IMR-90 (cell line): ENCODE measurements at regions not wholly inside any gene's neighbourhood (a gene's known extent, or its start where the extent isn't known, plus 50 kb on each side); places are given as distances from the start of the nearest gene placed in this dataset.

ENCODE experiments used
- CHD1 ChIP-seq: IDR thresholded peaks from 2 replicates; pipeline ENCODE4 v1.6.1; 2012; ENCODE audit warnings: low read depth, low read length, improper control_type of control experiment
- CTCF ChIP-seq: conservative IDR thresholded peaks from 2 replicates; pipeline ENCODE4 v1.5.1; 2012; ENCODE audit warnings: mild to moderate bottlenecking, low read depth, low read length, improper control_type of control experiment
- MAFK ChIP-seq: IDR thresholded peaks from 2 replicates; pipeline ENCODE4 v1.6.1; 2012; ENCODE audit warnings: low read depth, low read length, improper control_type of control experiment
- MAZ ChIP-seq: IDR thresholded peaks from 2 replicates; pipeline ENCODE4 v1.6.1; 2012; ENCODE audit warnings: low read depth, mild to moderate bottlenecking, low read length, improper control_type of control experiment, moderate library complexity, borderline replicate concordance
- MXI1 ChIP-seq: IDR thresholded peaks from 2 replicates; pipeline ENCODE4 v1.6.1; 2012; ENCODE audit warnings: low read depth, mild to moderate bottlenecking, low read length, moderate library complexity, borderline replicate concordance
- NFE2L2 ChIP-seq: fragments of 150-350 bp; IDR thresholded peaks from 2 replicates; pipeline ENCODE4 v1.6.1; 2016; ENCODE audit warnings: low read depth, mild to moderate bottlenecking, low read length
- POLR2A ChIP-seq: IDR thresholded peaks from 2 replicates; pipeline ENCODE4 v1.6.1; 2012; ENCODE audit warnings: mild to moderate bottlenecking, low read depth, low read length
- RAD21 ChIP-seq: IDR thresholded peaks from 2 replicates; pipeline ENCODE4 v1.6.1; 2012; ENCODE audit warnings: low read length, improper control_type of control experiment
- RCOR1 ChIP-seq: IDR thresholded peaks from 2 replicates; pipeline ENCODE4 v1.6.1; 2012; ENCODE audit warnings: mild to moderate bottlenecking, low read length, improper control_type of control experiment; ENCODE audit not compliant: insufficient replicate concordance
- RFX5 ChIP-seq: IDR thresholded peaks from 2 replicates; pipeline ENCODE4 v1.8.0; 2012; ENCODE audit warnings: low read depth, mild to moderate bottlenecking, low read length, moderate library complexity
- SMC3 ChIP-seq: fragments of 150-350 bp; IDR thresholded peaks from 2 replicates; pipeline ENCODE4 v1.6.1; 2016; ENCODE audit warnings: low read depth, mild to moderate bottlenecking, antibody characterized with exemption, low read length, moderate library complexity
- USF2 ChIP-seq: fragments of 150-350 bp; IDR thresholded peaks from 2 replicates; pipeline ENCODE4 v1.6.1; 2017; ENCODE audit warnings: mild to moderate bottlenecking, antibody characterized with exemption, low read length, low read depth

- TF ChIP-seq POLR2A (no peak), MAFK (no peak), CTCF (no peak), RAD21 (no peak), USF2 (no peak), SMC3 (no peak), MAZ (no peak), MXI1 (no peak), RCOR1 (no peak), NFE2L2 (no peak), CHD1 (no peak), RFX5 (no peak)
These were observed 50.5 kb upstream of the ADGRG2 start for GRCh38 chrX:19172741-19173140.
